ENCODE measurements at regions not wholly inside any gene's neighbourhood (a gene's known extent, or its start where the extent isn't known, plus 50 kb on each side); places are given as distances from the start of the nearest gene placed in this dataset.

- Mint-ChIP-seq H3K9me3 (ENCODE audit: low read depth) (peaks cover 13% of the 10 kb centered on the region), H3K4me3 (ENCODE audit: unreplicated experiment) (no peak overlapping the region), H3K4me1 (ENCODE audit: low read depth) (no peaks in the 10 kb centered on the region), H3K27me3 (ENCODE audit: low read depth) (no peaks in the 10 kb centered on the region), H3K36me3 (ENCODE audit: low read depth) (no peaks in the 10 kb centered on the region), H3K27ac (ENCODE audit: unreplicated experiment) (no peak overlapping the region)
- no peak for DNase-seq (ENCODE audit: low spot score)
- TF ChIP-seq CTCF (IDR thresholded peaks at IDR 0.05) = no peak
These were observed 159.9 kb upstream of the JUN start for GRCh38 chr1:58943776-58944175.

DNA sequence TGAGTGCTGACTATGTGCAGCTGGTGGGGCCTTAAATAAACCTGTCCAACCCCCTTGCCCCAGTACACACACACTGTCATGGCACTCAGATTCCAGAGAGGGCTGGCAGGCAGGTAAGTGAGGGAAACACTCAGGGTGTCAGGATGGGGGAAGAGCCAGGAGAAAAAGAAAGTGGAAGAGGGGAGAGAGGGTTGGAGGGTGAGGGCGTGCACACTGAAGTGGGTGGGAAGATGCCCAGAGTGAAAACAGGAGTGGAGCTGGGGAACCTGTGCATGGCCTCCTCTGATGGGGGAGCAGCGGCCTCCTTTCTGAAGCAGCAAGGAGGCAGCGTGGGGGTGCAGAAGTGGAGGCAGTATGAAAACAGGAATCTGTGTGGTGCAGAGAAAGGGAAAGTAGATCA lies 160.6 kb upstream of the JUN start:
- no peaks in the 10 kb centered on the region for H3K36me3 Mint-ChIP-seq (ENCODE audit: low read depth)
- no peak for TF ChIP-seq CTCF (IDR thresholded peaks at IDR 0.05)
- peaks cover 13% of the 10 kb centered on the region for H3K9me3 Mint-ChIP-seq (ENCODE audit: low read depth)
- no peaks in the 10 kb centered on the region for H3K27me3 Mint-ChIP-seq (ENCODE audit: low read depth)
- no peak overlapping the region for H3K27ac Mint-ChIP-seq (ENCODE audit: unreplicated experiment)
- H3K4me1 Mint-ChIP-seq (ENCODE audit: low read depth) = no peaks in the 10 kb centered on the region
- no peak for DNase-seq (ENCODE audit: low spot score)
- H3K4me3 Mint-ChIP-seq (ENCODE audit: unreplicated experiment) = no peak overlapping the region

- no peak for DNase-seq (ENCODE audit: low spot score)
- peaks cover 13% of the 10 kb centered on the region for H3K9me3 Mint-ChIP-seq (ENCODE audit: low read depth)
- no peak overlapping the region for H3K27ac Mint-ChIP-seq (ENCODE audit: unreplicated experiment)
- TF ChIP-seq CTCF (IDR thresholded peaks at IDR 0.05) = no peak
- no peaks in the 10 kb centered on the region for H3K36me3 Mint-ChIP-seq (ENCODE audit: low read depth)
- no peak overlapping the region for H3K4me3 Mint-ChIP-seq (ENCODE audit: unreplicated experiment)
- H3K27me3 Mint-ChIP-seq (ENCODE audit: low read depth) = no peaks in the 10 kb centered on the region
- H3K4me1 Mint-ChIP-seq (ENCODE audit: low read depth) = no peaks in the 10 kb centered on the region
These were observed 162.5 kb upstream of the JUN start for GRCh38 chr1:58946390-58946789.

- Mint-ChIP-seq H3K4me1 (ENCODE audit: low read depth) (no peaks in the 10 kb centered on the region), H3K27ac (ENCODE audit: unreplicated experiment) (no peak overlapping the region), H3K36me3 (ENCODE audit: low read depth) (no peaks in the 10 kb centered on the region), H3K9me3 (ENCODE audit: low read depth) (peaks cover 13% of the 10 kb centered on the region), H3K27me3 (ENCODE audit: low read depth) (no peaks in the 10 kb centered on the region), H3K4me3 (ENCODE audit: unreplicated experiment) (no peak overlapping the region)
- no peak for TF ChIP-seq CTCF (IDR thresholded peaks at IDR 0.05)
- no peak for DNase-seq (ENCODE audit: low spot score)
These were observed 164.8 kb upstream of the JUN start for GRCh38 chr1:58948671-58949070.

DNA sequence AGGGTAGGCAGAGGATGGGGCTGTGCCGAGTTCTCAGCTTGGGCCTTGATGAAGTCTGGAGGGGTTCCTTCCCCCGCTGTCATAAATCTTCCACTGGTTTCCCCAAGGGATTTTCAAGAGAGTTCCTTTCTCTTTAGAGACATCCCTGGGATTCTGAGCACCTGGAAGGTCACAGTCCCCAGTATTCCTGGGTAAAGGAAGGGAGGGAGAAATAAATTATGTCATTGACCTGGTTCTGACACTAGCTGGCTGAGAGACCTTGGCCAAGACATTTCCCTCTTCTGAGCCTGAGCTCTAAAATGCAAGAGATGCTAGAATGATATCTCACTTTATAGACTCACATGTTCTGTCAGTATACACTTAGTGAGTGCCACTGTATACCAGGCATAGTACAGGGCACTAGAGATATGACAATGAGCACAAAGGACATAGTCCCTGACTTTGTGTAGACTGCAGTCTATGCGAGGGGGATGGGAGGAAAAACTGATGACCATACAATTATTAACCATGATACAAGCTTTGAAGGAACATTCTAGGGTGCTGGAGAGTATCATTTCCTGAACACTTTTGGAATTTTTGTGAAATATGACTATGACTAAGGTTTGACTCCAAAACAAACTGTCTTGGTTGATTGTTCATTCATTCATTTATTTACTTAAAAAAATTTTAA lies 165.8 kb upstream of the JUN start:
- DNase-seq (ENCODE audit: low spot score) = no peak
- Mint-ChIP-seq H3K27me3 (ENCODE audit: low read depth) (peaks cover 2% of the 10 kb centered on the region), H3K27ac (ENCODE audit: unreplicated experiment) (no peak overlapping the region), H3K9me3 (ENCODE audit: low read depth) (peaks cover 13% of the 10 kb centered on the region), H3K4me1 (ENCODE audit: low read depth) (no peaks in the 10 kb centered on the region), H3K36me3 (ENCODE audit: low read depth) (no peaks in the 10 kb centered on the region), H3K4me3 (ENCODE audit: unreplicated experiment) (no peak overlapping the region)
- TF ChIP-seq CTCF (IDR thresholded peaks at IDR 0.05) = no peak
